Loucy (cell line): ENCODE measurements at regions not wholly inside any gene's neighbourhood (a gene's known extent, or its start where the extent isn't known, plus 50 kb on each side); places are given as distances from the start of the nearest gene placed in this dataset.

Source experiments
- H2AFZ ChIP-seq: fragments of 200-600 bp; sonication (generic); 2 replicates; pipeline ENCODE4 v1.6.0; 2016; ENCODE audit warnings: antibody characterized with exemption, mild to moderate bottlenecking, low read length, moderate library complexity
- H3F3A ChIP-seq: fragments of 200-600 bp; 2 replicates; pipeline ENCODE4 v1.6.0; 2016; ENCODE audit warnings: antibody characterized with exemption, low read depth, mild to moderate bottlenecking
- H3K27me3 ChIP-seq: fragments of 200-600 bp; sonication (generic); 2 replicates; pipeline ENCODE4 v1.6.1; 2014; ENCODE audit warnings: low read length, mild to moderate bottlenecking; ENCODE audit not compliant: insufficient read depth, poor library complexity, severe bottlenecking
- H3K36me3 ChIP-seq: fragments of 200-600 bp; sonication (generic); 2 replicates; pipeline ENCODE4 v1.6.1; 2016; ENCODE audit warnings: low read length; ENCODE audit not compliant: insufficient read depth
- H3K4me1 ChIP-seq: fragments of 200-600 bp; sonication (generic); 2 replicates; pipeline ENCODE4 v1.5.1; 2014; ENCODE audit warnings: low read length, mild to moderate bottlenecking; ENCODE audit not compliant: insufficient read depth, poor library complexity, severe bottlenecking
- H3K4me2 ChIP-seq: fragments of 200-600 bp; sonication (generic); 2 replicates; pipeline ENCODE4 v1.6.0; 2014; ENCODE audit warnings: antibody characterized with exemption, low read length, low read depth, mild to moderate bottlenecking; ENCODE audit not compliant: poor library complexity, severe bottlenecking
- H3K4me3 ChIP-seq: fragments of 200-600 bp; sonication (generic); 2 replicates; pipeline ENCODE4 v1.5.1; 2014; ENCODE audit warnings: low read length, mild to moderate bottlenecking, mixed read lengths; ENCODE audit not compliant: poor library complexity, severe bottlenecking
- H3K79me2 ChIP-seq: fragments of 200-600 bp; sonication (generic); 2 replicates; pipeline ENCODE4 v1.6.1; 2014; ENCODE audit warnings: low read length; ENCODE audit not compliant: insufficient read depth
- H3K9ac ChIP-seq: fragments of 200-600 bp; sonication (generic); 2 replicates; pipeline ENCODE4 v1.6.0; 2014; ENCODE audit warnings: mild to moderate bottlenecking, low read depth, low read length, moderate library complexity; ENCODE audit not compliant: poor library complexity, severe bottlenecking
- H3K9me2 ChIP-seq: fragments of 200-600 bp; sonication (generic); replicated peaks from 2 replicates; pipeline ENCODE4 v1.6.1; 2016; ENCODE audit warnings: low read depth, low read length, mixed read lengths
- H3K9me3 ChIP-seq: fragments of 200-600 bp; sonication (generic); 2 replicates; pipeline ENCODE4 v1.6.1; 2014; ENCODE audit warnings: mild to moderate bottlenecking, antibody characterized with exemption, low read length, low read depth; ENCODE audit not compliant: insufficient read depth
- H4K20me1 ChIP-seq: fragments of 200-600 bp; sonication (generic); 2 replicates; pipeline ENCODE4 v1.6.0; 2014; ENCODE audit warnings: antibody characterized with exemption, low read length, mild to moderate bottlenecking; ENCODE audit not compliant: insufficient read depth, poor library complexity, severe bottlenecking
- CTCF ChIP-seq: fragments of 200-600 bp; sonication (generic); conservative IDR thresholded peaks from 2 replicates; pipeline ENCODE4 v1.5.1; 2014; ENCODE audit warnings: mild to moderate bottlenecking, antibody characterized with exemption, low read length
- EZH2phosphoT487 ChIP-seq: fragments of 200-600 bp; IDR thresholded peaks from 2 replicates; pipeline ENCODE4 v1.6.1; 2018; ENCODE audit warnings: antibody characterized with exemption, mild to moderate bottlenecking, moderate library complexity, borderline replicate concordance

- Histone ChIP-seq H3F3A (no peaks in the 10 kb centered on the region), H3K27me3 (no peaks in the 10 kb centered on the region), H3K4me3 (no peak overlapping the region), H3K36me3 (no peaks in the 10 kb centered on the region), H3K4me2 (no peak overlapping the region), H3K9me2 (no peaks in the 10 kb centered on the region), H3K9me3 (no peaks in the 10 kb centered on the region), H3K9ac (no peak overlapping the region), H3K4me1 (no peaks in the 10 kb centered on the region), H3K79me2 (no peaks in the 10 kb centered on the region), H2AFZ (no peak overlapping the region), H4K20me1 (no peaks in the 10 kb centered on the region)
- no peak for TF ChIP-seq EZH2phosphoT487
- no peak for TF ChIP-seq CTCF
Measured at GRCh38 chr15:47548231-47548630, 169.1 kb upstream of the SEMA6D start.

GRCh38 chr15:47548986-47549385 is 168.3 kb upstream of the SEMA6D start:
- Histone ChIP-seq H3K4me1 (no peaks in the 10 kb centered on the region), H3K9me2 (no peaks in the 10 kb centered on the region), H4K20me1 (no peaks in the 10 kb centered on the region), H3K79me2 (no peaks in the 10 kb centered on the region), H3K9ac (no peak overlapping the region), H3K27me3 (no peaks in the 10 kb centered on the region), H2AFZ (no peak overlapping the region), H3K36me3 (no peaks in the 10 kb centered on the region), H3K4me2 (no peak overlapping the region), H3F3A (no peaks in the 10 kb centered on the region), H3K9me3 (no peaks in the 10 kb centered on the region), H3K4me3 (no peak overlapping the region)
- TF ChIP-seq CTCF (no peak), EZH2phosphoT487 (no peak)

- Histone ChIP-seq H3F3A (no peaks in the 10 kb centered on the region), H3K27me3 (no peaks in the 10 kb centered on the region), H3K9me2 (no peaks in the 10 kb centered on the region), H2AFZ (no peak overlapping the region), H3K9ac (no peak overlapping the region), H3K4me2 (no peak overlapping the region), H3K4me3 (no peak overlapping the region), H3K79me2 (no peaks in the 10 kb centered on the region), H4K20me1 (no peaks in the 10 kb centered on the region), H3K9me3 (no peaks in the 10 kb centered on the region), H3K4me1 (no peaks in the 10 kb centered on the region), H3K36me3 (no peaks in the 10 kb centered on the region)
- TF ChIP-seq CTCF (peak; percentile 19; the same call in 1 of the 2 replicates), EZH2phosphoT487 (no peak)
Measured at GRCh38 chr15:47551079-47551478, 166.2 kb upstream of the SEMA6D start.
